ENCODE measurements at regions not wholly inside any gene's neighbourhood (a gene's known extent, or its start where the extent isn't known, plus 50 kb on each side); places are given as distances from the start of the nearest gene placed in this dataset.
"Not testable (repeated sequence)": the region's sequence is repeated elsewhere in the genome, so short reads cannot be mapped to it uniquely, and the experiment has no call there.

DNA sequence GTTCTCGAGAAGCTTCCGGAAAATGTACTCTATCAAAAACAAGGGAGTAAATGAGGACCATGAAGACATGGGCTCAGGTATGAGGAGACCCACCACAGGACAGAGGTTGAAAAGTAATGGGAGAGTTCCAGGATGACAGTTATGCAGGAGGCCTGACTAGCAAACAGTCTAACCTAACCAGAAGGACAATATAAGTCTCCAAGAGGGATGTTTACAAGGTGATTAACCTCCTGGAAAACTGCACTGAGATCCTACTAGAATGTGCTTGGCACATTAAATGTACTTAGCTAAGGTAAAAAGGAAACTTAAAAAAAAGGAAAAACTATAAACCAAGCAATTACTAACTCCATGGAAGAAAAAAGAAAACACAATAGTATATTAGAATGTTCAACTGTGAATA, 258.3 kb downstream of the KLF5 start:
- DNase-seq: no peak

GRCh38 chr13:73310366-73310765, 251.6 kb downstream of the KLF5 start:
- no peak for DNase-seq

GRCh38 chr13:73307481-73307880, 248.7 kb downstream of the KLF5 start:
- no peak for DNase-seq

DNA sequence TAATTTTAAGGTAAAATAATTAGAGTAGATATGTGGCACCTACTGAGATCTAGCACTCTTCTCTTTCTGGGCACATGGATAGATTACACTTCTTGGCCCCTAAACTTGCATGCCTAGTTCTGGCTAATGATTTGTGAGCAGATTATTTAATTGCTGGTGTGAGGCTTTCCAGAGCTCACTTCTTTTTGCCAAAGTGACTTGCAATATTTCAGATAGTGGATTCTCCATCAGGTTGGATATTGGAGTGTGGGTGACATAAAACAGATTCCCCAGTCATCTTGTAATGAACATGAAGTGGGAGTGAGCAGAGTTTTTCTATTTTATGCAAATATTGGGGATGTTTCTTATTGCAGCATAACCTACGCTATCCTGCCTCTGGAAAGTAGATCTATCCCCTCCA, 247.9 kb downstream of the KLF5 start:
- DNase-seq: no peak

- no peak for DNase-seq
Measured at GRCh38 chr13:73304442-73304841, 245.6 kb downstream of the KLF5 start.

- DNase-seq: no peak
Measured at GRCh38 chr13:73303851-73304250, 245.0 kb downstream of the KLF5 start.

- not testable (repeated sequence) for DNase-seq
Measured at GRCh38 chr13:73301622-73302021, 242.8 kb downstream of the KLF5 start.

DNA sequence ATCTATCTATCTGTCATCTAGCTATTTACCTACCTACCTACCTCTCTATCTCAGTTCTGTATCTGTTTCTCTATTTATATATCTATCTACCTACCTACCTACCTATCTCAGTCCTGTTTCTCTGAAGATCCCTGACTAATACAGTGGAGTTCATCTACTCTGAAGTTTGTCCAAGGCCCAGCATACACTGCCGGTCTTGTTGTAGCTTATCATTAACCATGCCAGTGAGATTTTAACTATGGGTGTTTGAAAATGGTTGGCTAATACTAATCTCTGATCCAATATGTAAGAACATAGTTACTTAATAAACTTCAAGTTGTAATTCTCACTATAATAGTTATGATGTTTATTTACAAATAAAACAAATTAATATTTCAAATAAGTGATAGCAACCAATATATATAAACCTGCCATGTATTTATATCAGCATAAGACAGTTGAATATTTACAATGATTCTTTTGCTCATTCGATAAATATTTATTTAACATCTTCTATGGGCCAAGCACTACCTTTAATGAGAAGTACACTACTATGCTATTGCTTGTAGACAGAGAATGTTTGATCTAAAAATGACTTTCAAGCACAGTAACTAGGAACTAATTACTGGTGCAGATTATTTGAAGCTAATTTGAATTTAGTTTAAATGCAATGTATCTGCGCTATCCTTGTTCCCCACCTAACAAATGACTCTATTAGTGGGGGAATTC, 242.1 kb downstream of the KLF5 start:
- peak; percentile 12 for DNase-seq

- DNase-seq: no peak
Measured at GRCh38 chr13:73299787-73300186, 241.0 kb downstream of the KLF5 start.

DNA sequence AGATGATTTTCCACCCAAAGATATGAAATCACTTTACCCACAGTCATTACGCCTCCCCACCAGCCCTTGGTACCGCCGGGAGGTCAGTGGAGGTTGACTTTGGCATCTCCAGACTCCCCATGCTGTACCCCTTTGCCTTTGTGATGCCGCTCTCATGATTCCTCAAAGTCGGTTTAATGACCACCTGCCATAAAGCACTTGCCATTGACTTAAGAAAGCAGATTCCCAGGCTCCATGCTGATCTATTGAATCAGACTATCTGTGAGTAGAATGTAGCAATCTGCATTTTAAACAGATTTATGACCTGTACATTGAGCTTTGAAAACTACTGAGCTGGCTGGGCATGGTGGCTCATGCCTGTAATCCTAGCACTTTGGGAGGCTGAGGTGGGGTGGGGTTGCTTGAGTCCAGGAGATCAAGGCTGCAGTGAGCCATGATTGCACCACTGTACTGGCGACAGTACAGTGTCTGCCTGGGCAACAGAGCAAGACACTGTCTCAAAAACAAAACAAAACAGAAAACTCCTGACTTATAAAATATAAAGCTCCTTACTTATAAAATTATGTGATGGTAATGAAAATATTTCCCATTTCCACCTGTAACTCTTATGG, 235.2 kb downstream of the KLF5 start:
- no peak for DNase-seq

DNA sequence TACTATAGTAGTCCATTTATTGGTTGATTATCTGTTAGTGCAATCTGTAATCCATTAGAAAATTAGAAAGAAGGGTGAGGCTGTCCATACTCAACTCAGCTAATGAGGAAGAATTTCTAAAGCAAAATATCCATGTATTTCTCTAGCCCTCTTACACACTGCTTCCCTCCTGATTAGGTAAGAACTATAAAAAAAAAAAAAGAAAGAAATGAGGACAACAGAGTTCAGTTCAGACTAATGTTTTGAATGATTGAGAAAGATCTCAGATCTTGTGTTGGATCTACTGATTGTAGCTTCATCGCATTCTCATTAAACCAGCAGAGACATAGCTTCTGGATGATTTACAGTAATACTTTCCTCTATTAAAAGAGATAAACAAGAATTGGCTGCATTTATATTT, 233.3 kb downstream of the KLF5 start:
- DNase-seq: no peak

DNA sequence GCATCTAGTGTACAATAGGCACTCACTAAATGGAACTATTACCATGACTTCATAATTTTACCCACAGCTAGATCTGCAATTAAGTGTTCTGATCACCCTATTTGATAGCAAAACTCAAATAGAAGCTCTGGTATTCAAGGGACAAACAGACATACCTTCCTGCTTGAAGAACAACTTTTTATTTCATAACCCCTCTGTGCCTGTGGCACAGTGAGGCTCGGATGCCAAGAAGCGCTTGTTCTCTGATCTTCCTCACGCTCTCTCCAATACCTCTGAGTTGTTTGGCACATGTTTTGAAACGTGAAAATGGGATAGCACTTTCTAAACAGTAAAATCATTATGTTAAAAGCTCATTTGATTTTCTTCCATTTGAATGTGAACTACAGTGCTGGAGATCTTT, 232.0 kb downstream of the KLF5 start:
- no peak for DNase-seq

- DNase-seq: no peak
Measured at GRCh38 chr13:73288596-73288995, 229.8 kb downstream of the KLF5 start.

- DNase-seq: no peak
Measured at GRCh38 chr13:73287831-73288230, 229.0 kb downstream of the KLF5 start.

GRCh38 chr13:73286942-73287620, 228.3 kb downstream of the KLF5 start:
- DNase-seq: no peak

- no peak for DNase-seq
Measured at GRCh38 chr13:73286177-73286576, 227.4 kb downstream of the KLF5 start.

GRCh38 chr13:73284081-73284874, 225.5 kb downstream of the KLF5 start:
- no peak for DNase-seq

DNA sequence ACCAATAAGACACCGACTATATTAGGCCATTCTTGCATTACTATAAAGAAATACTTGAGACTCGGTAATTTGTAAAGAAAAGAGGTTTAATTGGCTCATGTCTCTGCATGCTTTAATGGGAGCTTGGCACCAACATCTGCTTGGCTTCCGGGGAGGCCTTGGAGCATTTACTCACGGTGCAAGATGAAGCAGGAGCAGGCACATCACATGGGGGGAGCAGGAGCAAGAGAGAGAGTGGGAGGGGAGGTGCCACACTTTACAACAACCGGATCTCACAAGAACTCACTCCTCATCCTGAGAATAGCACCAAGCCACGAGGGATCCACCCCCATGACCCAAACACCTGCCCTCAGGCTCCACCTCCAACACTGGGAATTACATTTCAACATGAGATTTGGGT, 224.8 kb downstream of the KLF5 start:
- no peak for DNase-seq

GRCh38 chr13:73281746-73282145, 222.9 kb downstream of the KLF5 start:
- no peak for DNase-seq

DNA sequence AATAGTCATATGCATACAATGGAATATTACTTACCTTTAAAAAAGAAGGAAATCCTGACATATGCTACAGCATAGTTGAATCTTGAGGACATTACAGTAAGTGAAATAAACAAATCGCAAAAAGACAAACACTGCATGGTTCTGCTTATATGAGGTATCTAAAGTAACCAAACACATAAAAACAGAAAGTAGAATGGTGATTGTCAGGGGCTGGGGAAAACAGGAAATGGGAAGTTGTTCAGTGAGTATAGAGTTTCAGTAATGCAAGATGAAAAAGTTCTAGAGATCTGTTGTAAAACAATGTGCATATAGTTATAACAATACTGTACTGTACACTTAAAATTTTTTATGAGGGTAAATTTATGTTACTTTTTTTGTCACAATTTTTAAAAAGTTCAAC, 219.4 kb downstream of the KLF5 start:
- no peak for DNase-seq

GRCh38 chr13:73275163-73275562, 216.4 kb downstream of the KLF5 start:
- DNase-seq: no peak

DNA sequence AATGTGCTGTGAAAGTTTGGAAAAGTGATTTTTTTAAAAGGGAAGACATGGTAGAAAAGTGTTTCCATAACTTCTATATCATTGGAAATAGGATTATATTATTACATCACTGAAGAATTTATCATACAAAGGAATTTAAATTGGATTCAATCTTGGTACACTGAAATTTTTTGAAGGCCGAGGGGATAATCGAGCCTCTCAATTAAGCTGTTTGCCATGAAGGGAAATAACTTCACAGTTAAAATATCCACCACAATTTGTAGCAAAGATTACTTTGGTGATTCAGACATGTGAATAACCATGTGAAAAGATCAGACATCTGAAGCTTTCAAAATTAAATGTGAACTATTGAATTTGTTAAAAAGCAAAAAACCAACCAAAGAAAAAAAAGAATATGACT, 215.3 kb downstream of the KLF5 start:
- DNase-seq: no peak

DNA sequence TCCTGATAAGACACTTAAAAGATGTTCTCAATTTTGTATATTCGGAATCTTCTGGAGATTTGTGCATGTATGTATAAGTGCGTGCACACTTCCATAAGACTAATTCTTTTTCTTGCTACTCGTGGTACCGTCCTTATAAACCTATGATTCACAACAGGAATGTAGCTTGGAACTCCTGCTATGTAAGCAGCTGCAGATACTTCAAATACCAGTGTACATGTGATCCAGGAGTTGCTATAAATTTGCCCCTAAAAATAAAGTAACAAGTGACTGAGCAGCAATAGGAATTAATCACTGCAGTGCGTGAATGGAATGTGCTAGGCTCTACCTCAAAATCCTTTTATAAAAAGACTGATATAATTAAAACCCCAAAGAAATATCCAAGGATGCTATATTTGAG, 214.9 kb downstream of the KLF5 start:
- no peak for DNase-seq

GRCh38 chr13:73273276-73273675, 214.5 kb downstream of the KLF5 start:
- DNase-seq: no peak

Measured in DMS53 (cell line).